ENCODE measurements at regions not wholly inside any gene's neighbourhood (a gene's known extent, or its start where the extent isn't known, plus 50 kb on each side); places are given as distances from the start of the nearest gene placed in this dataset.

DNA sequence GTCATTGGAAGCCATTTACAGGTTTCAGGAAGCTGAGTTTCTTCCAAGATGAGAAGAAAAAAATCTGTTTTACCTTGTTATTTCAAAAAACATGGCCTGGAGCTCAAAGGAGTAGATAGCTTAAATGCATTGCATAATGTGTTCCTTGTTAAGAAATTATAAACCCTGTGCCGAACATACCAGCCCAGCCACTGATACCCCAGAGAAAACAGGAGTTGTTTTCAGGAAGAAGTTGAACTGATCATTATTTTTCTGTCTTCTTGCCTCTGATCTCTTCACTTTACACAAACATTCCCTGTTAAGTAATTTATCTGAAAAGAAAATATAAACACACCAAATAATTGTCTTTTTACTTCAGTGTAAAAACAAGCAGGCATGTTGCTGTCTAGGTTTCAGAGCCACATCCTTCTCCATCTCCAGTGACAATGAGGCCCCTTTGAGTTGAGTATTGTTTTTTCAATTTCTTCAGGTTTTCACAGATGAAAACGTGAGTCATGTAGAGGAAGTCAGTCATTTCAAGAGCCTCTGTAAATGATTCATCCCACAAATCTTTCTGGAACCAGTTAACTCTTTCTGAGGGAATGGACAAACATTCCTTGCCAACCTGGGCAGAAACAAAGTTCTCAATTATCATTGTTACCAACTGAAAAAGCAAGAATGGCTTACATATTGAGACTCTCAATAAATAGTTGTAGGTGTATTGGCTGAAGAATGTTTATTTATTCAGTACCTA lies 244.2 kb downstream of the IPMK start:
- ATAC-seq (replicated peaks in 1 of 4) (no peak), DNase-seq (no peak)
- H3K4me1 ChIP-seq (ENCODE audit: control insufficient read depth in 1 of 2, extremely low read depth in 1 of 2, insufficient read depth in 2 of 2, low read length in 2 of 2): no peaks in the 10 kb centered on the region
- no peaks in the 10 kb centered on the region for H3K27me3 Mint-ChIP-seq
- H3K4me3 ChIP-seq (ENCODE audit: control insufficient read depth in 1 of 2, extremely low read depth in 1 of 2, low read length in 1 of 2): no peak overlapping the region
- H3K4me1 Mint-ChIP-seq: no peaks in the 10 kb centered on the region
- peaks cover 0 to 13% (median 12%) of the 10 kb centered on the region in 3 donors for H3K9me3 Mint-ChIP-seq
- H3K36me3 Mint-ChIP-seq: no peaks in the 10 kb centered on the region
- H3K36me3 ChIP-seq (ENCODE audit: control insufficient read depth in 2 of 2, extremely low read depth in 1 of 2, insufficient read depth in 1 of 2, low read length in 1 of 2): no peaks in the 10 kb centered on the region
- no peak overlapping the region for H3K27ac ChIP-seq (ENCODE audit: low read length)
- ChIA-PET POLR2A (no interaction called here), CTCF (interaction anchor here in 1 of 2 donors (0.5 kb wide), 1 partner anchor 616 kb away, joined by 3 read pairs; no protein-coding TSS in a partner anchor)
- H3K27ac Mint-ChIP-seq: no peak overlapping the region
- no CpG with 5 or more reads among the region's 2 CpGs for WGBS (ENCODE audit: insufficient coverage)
- H3K27me3 ChIP-seq (replicated peaks in 1 of 2; ENCODE audit: control insufficient read depth in 2 of 2, extremely low read depth in 1 of 2, insufficient read depth in 2 of 2, low read length in 1 of 2): no peaks in the 10 kb centered on the region
- no peaks in the 10 kb centered on the region for H3K9me3 ChIP-seq
- H3K4me3 Mint-ChIP-seq: no peak overlapping the region

DNA sequence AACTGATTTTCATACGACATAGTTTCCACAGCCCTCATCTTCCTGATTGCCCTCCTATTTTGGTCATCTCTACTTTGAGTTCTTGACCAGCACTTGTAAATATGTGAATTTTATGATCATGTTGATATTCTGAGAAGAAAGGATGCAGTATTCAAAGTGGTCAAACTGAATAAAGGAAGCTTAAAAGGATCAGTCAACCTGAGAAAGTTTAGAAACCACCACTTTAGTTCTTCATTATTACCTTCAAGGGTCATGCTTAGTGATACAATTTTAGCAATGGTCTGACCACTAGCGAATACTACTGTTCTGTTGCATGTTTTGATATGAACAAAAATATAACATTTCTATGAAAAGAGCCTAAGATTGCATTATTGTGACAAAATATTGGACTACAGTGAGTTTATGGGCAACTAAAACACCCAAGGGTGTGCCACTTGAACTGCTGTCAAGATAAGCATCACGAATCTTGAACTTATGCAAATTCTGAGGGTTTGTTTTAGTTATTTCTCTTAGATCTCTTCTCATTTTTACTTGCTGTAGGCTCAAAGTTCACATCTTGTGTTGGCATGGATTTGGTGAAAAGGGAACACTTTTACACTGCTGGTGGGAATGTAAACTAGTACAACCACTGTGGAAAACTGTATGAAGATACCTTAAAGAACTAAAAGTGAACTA lies 247.7 kb downstream of the IPMK start:
- Mint-ChIP-seq H3K4me1 (no peaks in the 10 kb centered on the region), H3K4me3 (no peak overlapping the region), H3K27ac (no peak overlapping the region), H3K9me3 (peaks cover 0 to 13% (median 12%) of the 10 kb centered on the region in 3 donors), H3K27me3 (no peaks in the 10 kb centered on the region), H3K36me3 (no peaks in the 10 kb centered on the region)
- H3K27ac ChIP-seq (ENCODE audit: low read length): no peak overlapping the region
- CTCF ChIA-PET: no interaction called here
- no CpG with 5 or more reads among the region's 3 CpGs for WGBS (ENCODE audit: insufficient coverage)
- no peak for ATAC-seq (replicated peaks in 1 of 4)
- no peaks in the 10 kb centered on the region for H3K36me3 ChIP-seq (ENCODE audit: control insufficient read depth in 2 of 2, extremely low read depth in 1 of 2, insufficient read depth in 1 of 2, low read length in 1 of 2)
- H3K4me3 ChIP-seq (ENCODE audit: control insufficient read depth in 1 of 2, extremely low read depth in 1 of 2, low read length in 1 of 2): no peak overlapping the region
- no peaks in the 10 kb centered on the region for H3K9me3 ChIP-seq
- no peaks in the 10 kb centered on the region for H3K4me1 ChIP-seq (ENCODE audit: control insufficient read depth in 1 of 2, extremely low read depth in 1 of 2, insufficient read depth in 2 of 2, low read length in 2 of 2)
- H3K27me3 ChIP-seq (replicated peaks in 1 of 2; ENCODE audit: control insufficient read depth in 2 of 2, extremely low read depth in 1 of 2, insufficient read depth in 2 of 2, low read length in 1 of 2): no peaks in the 10 kb centered on the region
- DNase-seq: no peak
- POLR2A ChIA-PET: no interaction called here

DNA sequence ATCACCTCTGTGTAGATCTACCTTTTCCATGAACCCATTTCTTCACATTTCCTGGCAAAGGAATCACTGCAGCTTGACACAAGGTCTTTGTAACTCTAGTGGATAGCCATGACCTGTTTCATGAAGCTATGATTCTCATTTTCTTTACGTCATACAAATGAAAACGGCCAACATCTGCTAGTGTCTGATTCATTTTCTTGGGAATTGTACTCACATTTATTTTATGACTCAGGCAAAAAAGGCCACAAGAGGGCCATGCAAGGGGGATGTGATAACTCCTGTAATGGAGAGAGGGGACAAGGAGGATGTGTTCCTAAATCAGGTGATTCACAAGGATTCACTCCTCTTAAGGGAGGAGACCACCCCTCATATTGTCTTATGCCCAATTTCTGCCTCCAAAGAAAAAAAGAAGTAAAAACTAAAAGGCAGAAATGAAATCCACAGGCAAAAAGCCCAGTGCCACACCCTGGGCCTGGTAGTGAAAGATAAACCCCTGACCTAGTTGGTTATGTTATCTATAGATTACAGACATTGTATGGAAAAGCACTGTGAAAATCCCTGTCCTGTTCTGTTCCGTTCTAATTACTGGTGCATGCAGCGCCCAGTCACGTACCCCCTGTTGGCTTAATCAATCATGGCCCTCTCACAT lies 249.9 kb downstream of the IPMK start:
- Mint-ChIP-seq H3K36me3 (no peaks in the 10 kb centered on the region), H3K9me3 (peaks cover 0 to 11% (median 11%) of the 10 kb centered on the region in 3 donors), H3K4me1 (no peaks in the 10 kb centered on the region), H3K27ac (no peak overlapping the region), H3K4me3 (no peak overlapping the region), H3K27me3 (no peaks in the 10 kb centered on the region)
- no peak overlapping the region for H3K27ac ChIP-seq (ENCODE audit: low read length)
- ATAC-seq (replicated peaks in 1 of 4): no peak
- no peak for DNase-seq
- H3K4me1 ChIP-seq (ENCODE audit: control insufficient read depth in 1 of 2, extremely low read depth in 1 of 2, insufficient read depth in 2 of 2, low read length in 2 of 2): no peaks in the 10 kb centered on the region
- H3K9me3 ChIP-seq: no peaks in the 10 kb centered on the region
- POLR2A ChIA-PET: no interaction called here
- H3K27me3 ChIP-seq (replicated peaks in 1 of 2; ENCODE audit: control insufficient read depth in 2 of 2, extremely low read depth in 1 of 2, insufficient read depth in 2 of 2, low read length in 1 of 2): no peaks in the 10 kb centered on the region
- CTCF ChIA-PET: no interaction called here
- no peaks in the 10 kb centered on the region for H3K36me3 ChIP-seq (ENCODE audit: control insufficient read depth in 2 of 2, extremely low read depth in 1 of 2, insufficient read depth in 1 of 2, low read length in 1 of 2)
- H3K4me3 ChIP-seq (ENCODE audit: control insufficient read depth in 1 of 2, extremely low read depth in 1 of 2, low read length in 1 of 2): no peak overlapping the region
- 80% methylated on average over 2 of the region's 5 CpGs for WGBS (ENCODE audit: insufficient coverage)

DNA sequence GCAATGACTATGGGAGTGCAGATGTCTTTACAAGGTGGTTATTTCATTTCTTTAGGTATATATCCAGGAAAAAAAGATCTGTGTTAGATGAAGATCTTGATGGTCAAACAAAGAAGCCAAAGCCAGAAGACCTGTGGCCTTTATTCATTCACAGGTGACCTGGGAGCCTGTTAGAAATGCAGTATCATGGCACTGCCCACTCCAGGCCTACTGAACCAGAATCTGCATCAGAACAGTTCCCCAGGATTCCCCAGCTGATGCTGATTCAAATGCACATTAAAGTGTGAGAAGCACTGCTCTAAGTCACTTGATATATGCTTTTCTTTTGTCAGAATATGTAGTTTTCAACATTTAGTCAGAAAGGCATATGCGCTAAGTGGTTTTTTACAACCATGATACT lies 251.1 kb downstream of the IPMK start:
- Mint-ChIP-seq H3K27me3 (no peaks in the 10 kb centered on the region), H3K36me3 (no peaks in the 10 kb centered on the region), H3K27ac (no peak overlapping the region), H3K4me1 (no peaks in the 10 kb centered on the region), H3K4me3 (no peak overlapping the region), H3K9me3 (peaks cover 0 to 7% (median 6%) of the 10 kb centered on the region in 3 donors)
- Histone ChIP-seq H3K4me1 (ENCODE audit: control insufficient read depth in 1 of 2, extremely low read depth in 1 of 2, insufficient read depth in 2 of 2, low read length in 2 of 2) (no peaks in the 10 kb centered on the region), H3K4me3 (ENCODE audit: control insufficient read depth in 1 of 2, extremely low read depth in 1 of 2, low read length in 1 of 2) (no peak overlapping the region), H3K36me3 (ENCODE audit: control insufficient read depth in 2 of 2, extremely low read depth in 1 of 2, insufficient read depth in 1 of 2, low read length in 1 of 2) (no peaks in the 10 kb centered on the region), H3K27me3 (replicated peaks in 1 of 2; ENCODE audit: control insufficient read depth in 2 of 2, extremely low read depth in 1 of 2, insufficient read depth in 2 of 2, low read length in 1 of 2) (no peaks in the 10 kb centered on the region), H3K9me3 (no peaks in the 10 kb centered on the region), H3K27ac (ENCODE audit: low read length) (no peak overlapping the region)
- ChIA-PET POLR2A (no interaction called here), CTCF (no interaction called here)
- DNase-seq: no peak
- ATAC-seq (replicated peaks in 1 of 4): no peak
- no CpG with 5 or more reads among the region's 1 CpG for WGBS (ENCODE audit: insufficient coverage)

DNA sequence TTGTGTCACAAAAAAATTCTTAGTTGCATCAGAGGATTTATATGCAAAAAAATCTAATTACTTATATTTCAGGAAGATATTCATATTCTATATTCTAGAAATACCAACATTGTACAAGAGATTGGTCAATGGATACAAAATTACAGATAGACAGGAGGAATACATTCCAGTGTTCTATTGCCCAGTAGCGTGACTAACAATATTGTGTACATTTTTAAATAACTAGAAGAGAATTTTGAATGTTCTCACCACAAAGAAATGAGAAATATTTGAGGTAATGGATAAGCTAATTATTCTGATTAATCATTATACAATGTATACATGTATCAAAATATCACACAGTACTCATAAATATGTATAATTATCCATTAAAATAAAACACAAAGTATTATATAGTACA lies 253.3 kb downstream of the IPMK start:
- H3K4me1 Mint-ChIP-seq: no peaks in the 10 kb centered on the region
- no peaks in the 10 kb centered on the region for H3K27me3 Mint-ChIP-seq
- H3K36me3 Mint-ChIP-seq: no peaks in the 10 kb centered on the region
- H3K27ac ChIP-seq (ENCODE audit: low read length): no peak overlapping the region
- no CpG with 5 or more reads among the region's 1 CpG for WGBS (ENCODE audit: insufficient coverage)
- H3K27me3 ChIP-seq (replicated peaks in 1 of 2; ENCODE audit: control insufficient read depth in 2 of 2, extremely low read depth in 1 of 2, insufficient read depth in 2 of 2, low read length in 1 of 2): no peaks in the 10 kb centered on the region
- H3K9me3 Mint-ChIP-seq: peaks cover 0 to 3% (median 0%) of the 10 kb centered on the region in 3 donors
- H3K4me3 ChIP-seq (ENCODE audit: control insufficient read depth in 1 of 2, extremely low read depth in 1 of 2, low read length in 1 of 2): no peak overlapping the region
- POLR2A ChIA-PET: no interaction called here
- H3K4me3 Mint-ChIP-seq: no peak overlapping the region
- no peaks in the 10 kb centered on the region for H3K36me3 ChIP-seq (ENCODE audit: control insufficient read depth in 2 of 2, extremely low read depth in 1 of 2, insufficient read depth in 1 of 2, low read length in 1 of 2)
- ATAC-seq (replicated peaks in 1 of 4): no peak
- CTCF ChIA-PET: no interaction called here
- H3K4me1 ChIP-seq (ENCODE audit: control insufficient read depth in 1 of 2, extremely low read depth in 1 of 2, insufficient read depth in 2 of 2, low read length in 2 of 2): no peaks in the 10 kb centered on the region
- H3K9me3 ChIP-seq: no peaks in the 10 kb centered on the region
- H3K27ac Mint-ChIP-seq: no peak overlapping the region
- no peak for DNase-seq

DNA sequence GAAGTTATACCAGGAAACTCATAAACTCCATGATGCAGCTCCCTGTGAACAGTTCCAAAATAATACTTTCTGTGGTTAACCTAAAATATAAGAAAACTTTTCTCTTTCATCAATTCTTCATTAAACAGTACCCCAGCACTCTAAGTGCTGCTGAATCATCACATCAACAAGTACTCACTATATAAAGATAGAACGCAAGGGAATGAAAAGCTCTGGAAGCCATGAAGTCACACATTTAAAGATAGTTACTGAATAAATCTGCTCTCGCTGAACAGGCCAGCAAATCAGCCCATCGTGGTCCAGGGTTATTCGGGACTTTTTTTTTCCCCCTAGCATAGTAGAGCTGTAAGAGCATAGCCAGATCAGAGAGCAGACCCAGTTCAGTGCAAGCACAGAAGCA lies 254.3 kb downstream of the IPMK start:
- Mint-ChIP-seq H3K4me1 (no peaks in the 10 kb centered on the region), H3K27ac (no peak overlapping the region), H3K36me3 (no peaks in the 10 kb centered on the region), H3K27me3 (no peaks in the 10 kb centered on the region), H3K9me3 (no peaks in the 10 kb centered on the region), H3K4me3 (no peak overlapping the region)
- 95% methylated on average over 3 of the region's 4 CpGs for WGBS (ENCODE audit: insufficient coverage)
- no peaks in the 10 kb centered on the region for H3K27me3 ChIP-seq (replicated peaks in 1 of 2; ENCODE audit: control insufficient read depth in 2 of 2, extremely low read depth in 1 of 2, insufficient read depth in 2 of 2, low read length in 1 of 2)
- H3K4me1 ChIP-seq (ENCODE audit: control insufficient read depth in 1 of 2, extremely low read depth in 1 of 2, insufficient read depth in 2 of 2, low read length in 2 of 2): no peaks in the 10 kb centered on the region
- ChIA-PET POLR2A (no interaction called here), CTCF (no interaction called here)
- no peak overlapping the region for H3K4me3 ChIP-seq (ENCODE audit: control insufficient read depth in 1 of 2, extremely low read depth in 1 of 2, low read length in 1 of 2)
- H3K27ac ChIP-seq (ENCODE audit: low read length): no peak overlapping the region
- DNase-seq (no peak), ATAC-seq (replicated peaks in 1 of 4) (no peak)
- H3K9me3 ChIP-seq: no peaks in the 10 kb centered on the region
- H3K36me3 ChIP-seq (ENCODE audit: control insufficient read depth in 2 of 2, extremely low read depth in 1 of 2, insufficient read depth in 1 of 2, low read length in 1 of 2): no peaks in the 10 kb centered on the region

All from T-cell (primary cell).